BJ (cell line): ENCODE measurements at regions not wholly inside any gene's neighbourhood (a gene's known extent, or its start where the extent isn't known, plus 50 kb on each side); places are given as distances from the start of the nearest gene placed in this dataset.

ENCODE experiments used
- CTCF ChIA-PET: fragments of 350-600 bp; formaldehyde crosslinking; extraction: SDS; loops from one replicate; lab custom pipeline; 2021; ENCODE audit warnings: antibody characterized with exemption, inconsistent platforms; lab: Yijun Ruan, JAX
- POLR2A ChIA-PET: fragments of 300-600 bp; sonication (Branson Sonifier 250); formaldehyde crosslinking; extraction: SDS; loops from one replicate; lab custom pipeline; 2021; ENCODE audit warnings: antibody characterized with exemption; lab: Charles Lee
- DNase-seq: peaks from one replicate; pipeline ENCODE4 v3.0.0-alpha.2; 2011; ENCODE audit warnings: low read depth
- H3K27me3 ChIP-seq: 2 replicates; pipeline ENCODE4 v1.6.0; 2011; ENCODE audit warnings: low read length; ENCODE audit not compliant: control insufficient read depth, insufficient read depth
- H3K36me3 ChIP-seq: 2 replicates; pipeline ENCODE4 v1.5.1; 2011; ENCODE audit warnings: low read length; ENCODE audit not compliant: control insufficient read depth, insufficient read depth
- H3K4me3 ChIP-seq: 2 replicates; pipeline ENCODE4 v1.5.1; 2011; ENCODE audit warnings: low read depth, mild to moderate bottlenecking, control low read depth, low read length
- CTCF ChIP-seq: IDR thresholded peaks from 2 replicates; pipeline ENCODE4 v1.5.1; 2011; ENCODE audit warnings: low read depth, mild to moderate bottlenecking, control low read depth, inconsistent platforms, low read length, moderate library complexity; ENCODE audit not compliant: insufficient read depth

GRCh38 chr1:193649587-193649986 lies 463.2 kb upstream of the B3GALT2 start:
- H3K4me3 ChIP-seq: no peak overlapping the region
- TF ChIP-seq CTCF: no peak
- no peaks in the 10 kb centered on the region for H3K27me3 ChIP-seq
- ChIA-PET CTCF (no interaction called here), POLR2A (no interaction called here)
- H3K36me3 ChIP-seq: no peaks in the 10 kb centered on the region
- no peak for DNase-seq

- CTCF ChIA-PET: no interaction called here
- no peak for TF ChIP-seq CTCF
- H3K36me3 ChIP-seq: no peaks in the 10 kb centered on the region
- H3K27me3 ChIP-seq: no peaks in the 10 kb centered on the region
- no peak overlapping the region for H3K4me3 ChIP-seq
- POLR2A ChIA-PET: no interaction called here
- DNase-seq: no peak
These were observed 448.5 kb upstream of the B3GALT2 start for GRCh38 chr1:193634876-193635275.

GRCh38 chr1:193634470-193634869 lies 448.1 kb upstream of the B3GALT2 start:
- Histone ChIP-seq H3K36me3 (no peaks in the 10 kb centered on the region), H3K4me3 (no peak overlapping the region), H3K27me3 (no peaks in the 10 kb centered on the region)
- ChIA-PET POLR2A (no interaction called here), CTCF (no interaction called here)
- no peak for DNase-seq
- TF ChIP-seq CTCF: no peak

- CTCF ChIA-PET: no interaction called here
- no peak for TF ChIP-seq CTCF
- DNase-seq: no peak
- Histone ChIP-seq H3K4me3 (no peak overlapping the region), H3K36me3 (no peaks in the 10 kb centered on the region), H3K27me3 (no peaks in the 10 kb centered on the region)
- POLR2A ChIA-PET: no interaction called here
These were observed 447.6 kb upstream of the B3GALT2 start for GRCh38 chr1:193633991-193634390.

- no peaks in the 10 kb centered on the region for H3K27me3 ChIP-seq
- H3K36me3 ChIP-seq: no peaks in the 10 kb centered on the region
- H3K4me3 ChIP-seq: no peak overlapping the region
- DNase-seq: no peak
- POLR2A ChIA-PET: no interaction called here
- CTCF ChIA-PET: no interaction called here
- TF ChIP-seq CTCF: no peak
These were observed 446.7 kb upstream of the B3GALT2 start for GRCh38 chr1:193633093-193633492.
